Naive thymus-derived CD4-positive, alpha-beta T cell (primary cell): ENCODE measurements at regions not wholly inside any gene's neighbourhood (a gene's known extent, or its start where the extent isn't known, plus 50 kb on each side); places are given as distances from the start of the nearest gene placed in this dataset.

Experiments used
- ATAC-seq: fragments of 150-1000 bp; cut with Tn5 transposase; 2 replicates; pipeline ENCODE4 v1.10.0; 2021; ENCODE audit warnings: mild to moderate bottlenecking, moderate library complexity
- CTCF ChIA-PET: fragments of 350-600 bp; sonication (Branson Sonifier 250); formaldehyde crosslinking; loops from one replicate; lab custom pipeline; 2021; ENCODE audit warnings: antibody characterized with exemption; lab: Charles Lee
- POLR2A ChIA-PET: fragments of 350-600 bp; sonication (Branson Sonifier 250); formaldehyde crosslinking; loops from one replicate; lab custom pipeline; 2021; ENCODE audit warnings: antibody characterized with exemption, inconsistent platforms; lab: Charles Lee
- DNase-seq, 9 donors: peaks; one replicate each; pipeline versions ENCODE4 v3.0.0 to v3.0.0-alpha.2; 2020 to 2022; ENCODE audit warnings: mixed read lengths in 1 of 9
- H3K27ac ChIP-seq: one replicate; pipeline ENCODE4 v1.7.0; 2013; ENCODE audit warnings: mild to moderate bottlenecking, low read depth, low read length, moderate library complexity
- H3K27me3 ChIP-seq, 2 donors: one replicate each; pipeline ENCODE4 v1.7.0; 2013; ENCODE audit warnings: low read length in 2 of 2, mild to moderate bottlenecking in 2 of 2, moderate library complexity in 2 of 2; ENCODE audit not compliant: control insufficient read depth in 2 of 2, insufficient read depth in 2 of 2
- H3K36me3 ChIP-seq, 3 experiments: 1 replicate in 2 of 3; 2 replicates in 1 of 3; pipeline ENCODE4 v1.7.0; 2013; ENCODE audit warnings: low read length in 3 of 3, mild to moderate bottlenecking in 3 of 3, moderate library complexity in 1 of 3; ENCODE audit not compliant: insufficient read depth in 3 of 3, control insufficient read depth in 2 of 3
- H3K4me1 ChIP-seq, 2 donors: one replicate each; pipeline ENCODE4 v1.7.0; 2013; ENCODE audit warnings: low read length in 2 of 2, mild to moderate bottlenecking in 2 of 2, moderate library complexity in 1 of 2; ENCODE audit not compliant: control insufficient read depth in 2 of 2, insufficient read depth in 2 of 2
- H3K4me3 ChIP-seq: 2 replicates; pipeline ENCODE4 v1.7.0; 2013; ENCODE audit warnings: mild to moderate bottlenecking, low read length
- H3K9me3 ChIP-seq, 3 experiments: 1 replicate in 2 of 3; 2 replicates in 1 of 3; pipeline ENCODE4 v1.7.0; 2013; ENCODE audit warnings: low read length in 3 of 3; ENCODE audit not compliant: control insufficient read depth in 2 of 3
- H3K27ac Mint-ChIP-seq, 9 donors: one replicate each; pipeline ENCODE4 v1.8.0; 2020 to 2022; ENCODE audit warnings: mixed read lengths in 9 of 9, mild to moderate bottlenecking in 8 of 9, moderate library complexity in 5 of 9, inconsistent platforms in 2 of 9
- H3K27me3 Mint-ChIP-seq, 5 donors: one replicate each; pipeline ENCODE4 v1.8.0; 2021 to 2022; ENCODE audit warnings: mixed read lengths in 5 of 5, mild to moderate bottlenecking in 1 of 5
- H3K36me3 Mint-ChIP-seq, 5 donors: one replicate each; pipeline ENCODE4 v1.8.0; 2020 to 2022; ENCODE audit warnings: mixed read lengths in 5 of 5, mild to moderate bottlenecking in 3 of 5, inconsistent platforms in 1 of 5
- H3K4me1 Mint-ChIP-seq, 7 donors: one replicate each; pipeline ENCODE4 v1.8.0; 2020 to 2022; ENCODE audit warnings: mixed read lengths in 7 of 7, mild to moderate bottlenecking in 3 of 7, inconsistent platforms in 1 of 7
- H3K4me3 Mint-ChIP-seq, 10 donors: one replicate each; pipeline ENCODE4 v1.8.0; 2020 to 2022; ENCODE audit warnings: mild to moderate bottlenecking in 10 of 10, mixed read lengths in 10 of 10, moderate library complexity in 6 of 10, inconsistent platforms in 2 of 10
- H3K9me3 Mint-ChIP-seq, 11 donors: one replicate each; pipeline ENCODE4 v1.8.0; 2020 to 2022; ENCODE audit warnings: mixed read lengths in 11 of 11, mild to moderate bottlenecking in 4 of 11, inconsistent platforms in 1 of 11, moderate library complexity in 1 of 11
- intact Hi-C, 2 donors: fragments of 100-400 bp; cut with micrococcal nuclease; formaldehyde crosslinking; loops; one replicate each; pipeline ENCODE4 v1.15.1; 2023

DNA sequence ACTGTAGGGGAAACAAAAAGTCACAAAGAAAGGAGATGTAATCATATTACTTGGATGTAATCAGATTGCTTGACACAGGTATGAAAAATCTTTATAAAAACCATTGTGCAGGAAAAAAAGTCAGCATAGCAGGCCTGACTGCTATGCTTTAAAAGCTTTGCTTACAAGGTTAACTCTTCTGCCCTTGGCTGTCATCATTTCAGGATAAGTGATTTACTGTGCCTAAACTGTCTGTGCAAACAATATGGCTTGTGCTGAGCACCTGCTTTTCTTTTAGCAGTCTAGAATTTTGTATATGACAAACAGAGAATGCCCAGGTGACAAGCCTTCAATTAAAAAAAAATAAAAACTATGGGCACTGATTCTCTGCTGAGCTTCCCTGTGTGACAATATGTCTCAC is 63.8 kb upstream of the PLEKHG7 start:
- peaks cover 0 to 3% (median 0%) of the 10 kb centered on the region in 5 donors for H3K27me3 Mint-ChIP-seq
- no peak for ATAC-seq
- H3K27ac Mint-ChIP-seq, result no peak overlapping the region
- Histone ChIP-seq H3K9me3 (no peaks in the 10 kb centered on the region), H3K4me1 (no peaks in the 10 kb centered on the region), H3K36me3 (no peaks in the 10 kb centered on the region), H3K27me3 (no peaks in the 10 kb centered on the region), H3K27ac (no peak overlapping the region), H3K4me3 (no peak overlapping the region)
- peaks cover 0 to 7% (median 3%) of the 10 kb centered on the region in 5 donors for H3K36me3 Mint-ChIP-seq
- H3K4me3 Mint-ChIP-seq, result no peak overlapping the region
- intact Hi-C loops, result no loop called here
- ChIA-PET POLR2A (interaction anchor here (0.6 kb wide), 1 partner anchor 60 kb away, joined by 5 read pairs; no protein-coding TSS in a partner anchor), CTCF (interaction anchor here (0.6 to 1.0 kb wide), 2 partner anchors 10 to 575 kb away, joined by 3 to 7 read pairs; no protein-coding TSS in a partner anchor)
- no peak for DNase-seq
- H3K4me1 Mint-ChIP-seq, result no peaks in the 10 kb centered on the region
- peaks cover 0 to 17% (median 8%) of the 10 kb centered on the region in 11 donors for H3K9me3 Mint-ChIP-seq

DNA sequence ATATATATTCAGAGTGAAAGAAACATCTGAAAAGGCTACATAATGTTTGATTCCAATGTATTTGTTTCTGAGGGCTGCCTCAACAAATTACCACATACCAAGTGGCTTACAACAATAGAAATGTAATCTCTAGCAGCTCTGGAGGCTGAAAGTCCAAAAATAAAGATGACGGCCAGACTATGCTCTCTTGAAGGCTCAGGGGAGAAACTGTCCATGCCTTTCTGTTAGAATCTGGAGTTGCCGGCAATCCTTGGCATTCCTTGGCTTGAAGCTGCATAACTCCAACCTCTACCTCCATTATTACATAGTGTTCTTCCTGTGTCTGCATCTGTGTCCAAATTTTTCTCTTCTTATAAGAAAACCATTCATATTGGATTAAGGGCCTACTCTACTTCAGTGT is 68.1 kb upstream of the PLEKHG7 start:
- intact Hi-C loops, result no loop called here
- H3K4me3 ChIP-seq, result no peak overlapping the region
- no peaks in the 10 kb centered on the region for H3K9me3 ChIP-seq
- Mint-ChIP-seq H3K27ac (no peak overlapping the region), H3K4me1 (no peaks in the 10 kb centered on the region), H3K27me3 (peaks cover 0 to 6% (median 0%) of the 10 kb centered on the region in 5 donors), H3K9me3 (no peaks in the 10 kb centered on the region), H3K4me3 (no peak overlapping the region), H3K36me3 (no peaks in the 10 kb centered on the region)
- no peaks in the 10 kb centered on the region for H3K36me3 ChIP-seq
- POLR2A ChIA-PET, result interaction anchor here (0.6 to 0.7 kb wide), 2 partner anchors 854 to 1080 kb away, joined by 3 read pairs; no protein-coding TSS in a partner anchor
- no peaks in the 10 kb centered on the region for H3K27me3 ChIP-seq
- ATAC-seq, result no peak
- H3K27ac ChIP-seq, result no peak overlapping the region
- DNase-seq, result no peak
- CTCF ChIA-PET, result no interaction called here
- no peaks in the 10 kb centered on the region for H3K4me1 ChIP-seq

DNA sequence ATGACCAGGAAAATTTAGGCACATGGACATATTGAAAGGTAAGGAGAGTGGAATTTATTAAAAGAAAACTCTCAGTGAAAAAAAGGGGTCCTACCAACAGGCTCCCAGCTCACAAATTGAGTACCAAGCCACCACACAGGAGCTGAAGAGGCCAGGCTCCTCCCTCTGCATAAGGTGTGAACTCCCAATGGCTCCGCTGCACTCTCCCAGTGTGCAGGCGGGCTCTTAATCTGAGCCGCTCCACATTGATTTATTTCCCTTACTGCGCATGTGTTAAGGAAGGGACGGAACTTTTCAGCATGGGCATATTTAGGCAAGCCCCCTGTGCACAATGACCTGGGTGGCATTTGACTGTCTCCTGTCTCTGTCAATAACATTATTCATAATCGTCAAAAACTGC is 68.6 kb upstream of the PLEKHG7 start:
- no peak for DNase-seq

DNA sequence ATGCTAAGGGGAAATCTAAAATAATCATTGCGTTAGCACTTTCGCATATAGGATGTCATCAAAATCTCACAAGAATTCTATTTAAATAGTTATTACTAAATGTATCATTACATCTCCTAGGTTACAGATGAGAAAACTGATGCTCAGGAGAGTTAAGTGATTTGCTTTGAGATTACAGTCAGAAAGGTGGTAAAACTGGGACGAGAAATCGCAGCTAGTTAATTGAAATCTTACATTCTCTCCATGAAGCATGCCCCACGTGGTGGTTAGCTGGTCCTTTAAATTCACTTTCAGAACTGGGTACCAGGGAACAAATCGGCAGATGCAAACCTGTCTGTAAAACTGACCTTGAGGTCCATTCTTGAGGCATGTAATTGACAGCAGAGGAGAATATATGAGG is 71.8 kb upstream of the PLEKHG7 start:
- intact Hi-C loops, result no loop called here
- Histone ChIP-seq H3K9me3 (no peaks in the 10 kb centered on the region), H3K27ac (no peak overlapping the region), H3K27me3 (no peaks in the 10 kb centered on the region), H3K4me3 (no peak overlapping the region), H3K4me1 (no peaks in the 10 kb centered on the region), H3K36me3 (no peaks in the 10 kb centered on the region)
- Mint-ChIP-seq H3K4me3 (no peak overlapping the region), H3K36me3 (no peaks in the 10 kb centered on the region), H3K4me1 (no peaks in the 10 kb centered on the region), H3K27me3 (peaks cover 0 to 4% (median 0%) of the 10 kb centered on the region in 5 donors), H3K9me3 (no peaks in the 10 kb centered on the region), H3K27ac (no peak overlapping the region)
- CTCF ChIA-PET, result no interaction called here
- no peak for ATAC-seq
- POLR2A ChIA-PET, result interaction anchor here (0.8 kb wide), 1 partner anchor 29 kb away, joined by 3 read pairs; no protein-coding TSS in a partner anchor
- DNase-seq, result no peak

More for the DNA sequence above, 68.6 kb upstream of the PLEKHG7 start:
- Histone ChIP-seq H3K4me3 (no peak overlapping the region), H3K36me3 (no peaks in the 10 kb centered on the region), H3K4me1 (no peaks in the 10 kb centered on the region), H3K27ac (no peak overlapping the region), H3K27me3 (no peaks in the 10 kb centered on the region), H3K9me3 (no peaks in the 10 kb centered on the region)
- Mint-ChIP-seq H3K4me3 (no peak overlapping the region), H3K4me1 (no peaks in the 10 kb centered on the region), H3K36me3 (no peaks in the 10 kb centered on the region), H3K27me3 (peaks cover 0 to 4% (median 0%) of the 10 kb centered on the region in 5 donors), H3K9me3 (no peaks in the 10 kb centered on the region), H3K27ac (no peak overlapping the region)
- no peak for ATAC-seq
- CTCF ChIA-PET, result no interaction called here
- POLR2A ChIA-PET, result interaction anchor here (0.7 kb wide), 1 partner anchor 854 kb away, joined by 3 read pairs; no protein-coding TSS in a partner anchor
- intact Hi-C loops, result no loop called here

DNA sequence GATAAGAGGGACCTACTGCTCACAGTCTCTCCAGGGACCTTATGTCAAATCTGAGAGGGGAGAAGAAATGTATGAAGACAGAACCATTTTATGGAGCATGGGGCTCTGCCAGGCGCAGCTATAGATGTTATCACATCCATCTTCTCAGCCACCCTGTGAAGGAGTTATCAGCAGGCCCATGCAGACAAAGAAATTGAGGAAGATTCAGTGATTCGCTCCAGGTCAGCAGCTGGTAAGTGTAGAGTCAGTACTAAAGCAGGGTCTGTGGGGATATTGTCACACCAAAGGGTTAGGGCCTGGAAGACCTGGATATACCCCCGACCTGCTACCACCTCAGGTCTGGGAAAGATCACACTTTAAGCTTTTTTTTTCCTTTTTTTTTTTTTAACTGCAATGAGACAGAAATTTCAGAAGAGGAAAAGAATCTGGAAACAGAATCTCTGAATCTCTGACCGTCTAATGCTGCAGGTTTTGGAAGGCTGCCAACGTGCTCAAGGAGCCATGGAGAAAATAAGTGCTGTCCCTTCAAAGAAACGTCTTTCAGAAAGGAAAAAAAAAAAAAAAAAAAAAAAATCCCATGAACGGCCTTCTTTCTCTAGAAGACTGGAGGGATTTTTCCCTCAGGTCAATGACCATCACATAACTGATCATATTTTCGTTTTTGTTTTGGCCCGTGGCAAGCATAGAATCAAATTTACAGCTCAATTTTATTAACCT is 73.3 kb upstream of the PLEKHG7 start:
- no peak for ATAC-seq
- POLR2A ChIA-PET, result interaction anchor here (0.5 kb wide), 1 partner anchor 22 kb away, joined by 3 read pairs; no protein-coding TSS in a partner anchor
- H3K4me1 Mint-ChIP-seq, result no peaks in the 10 kb centered on the region

DNA sequence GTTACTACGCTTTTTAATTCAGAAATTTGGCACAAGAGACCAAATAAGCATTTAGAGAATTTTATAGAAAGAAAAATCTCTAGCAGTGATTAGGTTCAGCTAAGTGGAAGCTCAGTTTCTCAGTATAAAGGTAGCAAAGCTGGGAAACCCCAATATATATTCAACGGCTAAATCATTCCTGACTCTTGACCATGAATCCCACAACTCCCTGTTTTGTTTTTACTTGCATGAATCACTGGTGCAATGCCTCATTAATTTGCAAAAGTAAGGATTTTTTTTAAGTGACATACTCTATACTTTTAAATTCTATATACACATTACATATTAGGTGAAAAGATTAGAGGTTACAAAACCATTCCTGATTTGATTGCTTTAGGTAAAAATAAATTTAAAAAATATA is 74.3 kb upstream of the PLEKHG7 start:
- intact Hi-C loops, result no loop called here
- no peak overlapping the region for H3K27ac ChIP-seq
- CTCF ChIA-PET, result no interaction called here
- H3K4me3 ChIP-seq, result no peak overlapping the region
- no peaks in the 10 kb centered on the region for H3K36me3 ChIP-seq
- DNase-seq, result no peak
- no peaks in the 10 kb centered on the region for H3K9me3 ChIP-seq
- H3K27me3 ChIP-seq, result no peaks in the 10 kb centered on the region
- Mint-ChIP-seq H3K9me3 (no peaks in the 10 kb centered on the region), H3K27me3 (peaks cover 0 to 3% (median 0%) of the 10 kb centered on the region in 5 donors), H3K27ac (no peak overlapping the region), H3K36me3 (no peaks in the 10 kb centered on the region), H3K4me1 (no peaks in the 10 kb centered on the region), H3K4me3 (no peak overlapping the region)
- no peaks in the 10 kb centered on the region for H3K4me1 ChIP-seq
- ATAC-seq, result no peak
- POLR2A ChIA-PET, result no interaction called here

More for the DNA sequence above, 73.3 kb upstream of the PLEKHG7 start:
- no peaks in the 10 kb centered on the region for H3K9me3 ChIP-seq
- H3K27ac ChIP-seq, result no peak overlapping the region
- Mint-ChIP-seq H3K36me3 (no peaks in the 10 kb centered on the region), H3K27ac (no peak overlapping the region), H3K4me3 (no peak overlapping the region), H3K27me3 (peaks cover 0 to 4% (median 0%) of the 10 kb centered on the region in 5 donors), H3K9me3 (no peaks in the 10 kb centered on the region)
- DNase-seq, result no peak
- intact Hi-C loops, result no loop called here
- CTCF ChIA-PET, result interaction anchor here (1.3 kb wide), 1 partner anchor 1248 kb away, joined by 3 read pairs; no protein-coding TSS in a partner anchor
- H3K4me3 ChIP-seq, result no peak overlapping the region
- no peaks in the 10 kb centered on the region for H3K4me1 ChIP-seq
- H3K36me3 ChIP-seq, result no peaks in the 10 kb centered on the region
- no peaks in the 10 kb centered on the region for H3K27me3 ChIP-seq
